HUES64 (cell line): ENCODE measurements at regions not wholly inside any gene's neighbourhood (a gene's known extent, or its start where the extent isn't known, plus 50 kb on each side); places are given as distances from the start of the nearest gene placed in this dataset.

Experiments used
- H3K27ac ChIP-seq: 2 replicates; pipeline ENCODE4 v1.7.0; 2013; ENCODE audit warnings: low read depth, low read length, inconsistent platforms
- H3K27me3 ChIP-seq: 2 replicates; pipeline ENCODE4 v1.6.1; 2013; ENCODE audit warnings: mild to moderate bottlenecking, low read length; ENCODE audit not compliant: insufficient read depth
- H3K36me3 ChIP-seq: 2 replicates; pipeline ENCODE4 v1.6.1; 2013; ENCODE audit warnings: mild to moderate bottlenecking, low read length; ENCODE audit not compliant: insufficient read depth
- H3K4me1 ChIP-seq: 2 replicates; pipeline ENCODE4 v1.6.1; 2013; ENCODE audit warnings: mild to moderate bottlenecking, low read length, moderate library complexity; ENCODE audit not compliant: insufficient read depth
- H3K4me3 ChIP-seq: 2 replicates; pipeline ENCODE4 v1.5.1; 2013; ENCODE audit warnings: mild to moderate bottlenecking, low read length, moderate library complexity
- H3K9ac ChIP-seq: 2 replicates; pipeline ENCODE4 v1.6.1; 2013; ENCODE audit warnings: mild to moderate bottlenecking, low read depth, low read length
- H3K9me3 ChIP-seq: 2 replicates; pipeline ENCODE4 v1.6.1; 2013; ENCODE audit warnings: low read depth, low read length; ENCODE audit not compliant: insufficient read depth
- WGBS: fragments of 150-250, 120-280 bp; methylation state at CpG from one replicate; pipeline ENCODE4 v1.1.7; 2013; ENCODE audit warnings: missing lambda C conversion rate; 5-methylcytosine and 5-hydroxymethylcytosine counted together

- H3K36me3 ChIP-seq, result no peaks in the 10 kb centered on the region
- no peaks in the 10 kb centered on the region for H3K27me3 ChIP-seq
- 100% methylated on average over 1 of the region's 1 CpG for WGBS
- H3K27ac ChIP-seq, result no peak overlapping the region
- H3K4me1 ChIP-seq, result no peaks in the 10 kb centered on the region
- no peaks in the 10 kb centered on the region for H3K9me3 ChIP-seq
- H3K9ac ChIP-seq, result no peak overlapping the region
- no peak overlapping the region for H3K4me3 ChIP-seq
These were observed 511.0 kb upstream of the CDH7 start for GRCh38 chr18:65239787-65240186.

- Histone ChIP-seq H3K9me3 (no peaks in the 10 kb centered on the region), H3K36me3 (no peaks in the 10 kb centered on the region), H3K4me3 (no peak overlapping the region), H3K27me3 (no peaks in the 10 kb centered on the region), H3K9ac (no peak overlapping the region), H3K4me1 (no peaks in the 10 kb centered on the region), H3K27ac (no peak overlapping the region)
- WGBS, result 82% methylated on average over 7 of the region's 7 CpGs
These were observed 514.7 kb upstream of the CDH7 start for GRCh38 chr18:65235966-65236624.

GRCh38 chr18:65230311-65230710, 520.5 kb upstream of the CDH7 start:
- no peak overlapping the region for H3K9ac ChIP-seq
- no peaks in the 10 kb centered on the region for H3K9me3 ChIP-seq
- no peak overlapping the region for H3K4me3 ChIP-seq
- no peak overlapping the region for H3K27ac ChIP-seq
- 97% methylated on average over 4 of the region's 4 CpGs for WGBS
- H3K27me3 ChIP-seq, result no peaks in the 10 kb centered on the region
- no peaks in the 10 kb centered on the region for H3K4me1 ChIP-seq
- H3K36me3 ChIP-seq, result no peaks in the 10 kb centered on the region

DNA sequence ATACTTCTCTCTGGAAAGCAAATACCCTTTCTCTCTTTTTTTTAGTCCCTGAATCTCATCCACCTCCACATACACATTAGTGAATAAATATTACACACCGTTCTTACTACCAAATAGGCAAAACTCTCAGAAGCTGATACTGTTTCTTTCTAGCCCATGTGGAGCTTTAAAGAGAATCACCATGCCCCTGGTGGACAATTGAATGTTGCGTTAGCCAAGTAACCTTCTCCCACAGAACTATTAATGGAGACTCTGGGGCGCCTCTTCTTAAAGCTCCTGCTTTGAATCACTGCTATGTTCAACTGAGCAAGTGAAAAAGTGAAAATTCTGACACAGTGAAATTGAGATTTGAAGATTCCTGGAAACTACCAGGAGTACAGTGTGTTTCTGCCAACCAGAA, 522.8 kb upstream of the CDH7 start:
- Histone ChIP-seq H3K9me3 (no peaks in the 10 kb centered on the region), H3K36me3 (no peaks in the 10 kb centered on the region), H3K4me3 (no peak overlapping the region), H3K27me3 (no peaks in the 10 kb centered on the region), H3K27ac (no peak overlapping the region), H3K9ac (no peak overlapping the region), H3K4me1 (no peaks in the 10 kb centered on the region)
- 95% methylated on average over 3 of the region's 3 CpGs for WGBS

GRCh38 chr18:65221736-65222135, 529.1 kb upstream of the CDH7 start:
- Histone ChIP-seq H3K4me3 (no peak overlapping the region), H3K36me3 (no peaks in the 10 kb centered on the region), H3K4me1 (no peaks in the 10 kb centered on the region), H3K27ac (no peak overlapping the region), H3K9me3 (no peaks in the 10 kb centered on the region), H3K9ac (no peak overlapping the region), H3K27me3 (no peaks in the 10 kb centered on the region)
- WGBS, result no CpG with 5 or more reads among the region's 1 CpG

DNA sequence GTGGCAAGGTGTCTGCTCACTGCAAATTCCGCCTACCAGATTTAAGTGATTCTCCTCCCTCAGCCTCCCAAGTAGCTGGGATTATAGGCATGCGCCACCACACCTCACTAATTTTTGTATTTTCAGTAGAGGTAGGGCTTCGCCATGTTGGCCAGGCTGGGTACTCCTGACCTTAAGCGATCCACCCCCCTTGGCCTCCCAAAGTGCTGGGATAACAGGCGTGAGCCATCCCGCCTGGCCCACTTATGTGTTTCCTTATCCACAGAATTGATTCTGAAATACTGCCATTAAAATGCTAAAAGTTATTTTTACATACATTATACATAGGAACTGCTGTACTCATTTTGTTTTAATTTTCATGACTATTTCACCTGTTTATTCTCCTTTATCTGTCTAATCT, 529.7 kb upstream of the CDH7 start:
- 97% methylated on average over 6 of the region's 6 CpGs for WGBS
- no peak overlapping the region for H3K27ac ChIP-seq
- no peaks in the 10 kb centered on the region for H3K4me1 ChIP-seq
- H3K4me3 ChIP-seq, result no peak overlapping the region
- H3K9me3 ChIP-seq, result no peaks in the 10 kb centered on the region
- H3K27me3 ChIP-seq, result no peaks in the 10 kb centered on the region
- H3K36me3 ChIP-seq, result no peaks in the 10 kb centered on the region
- no peak overlapping the region for H3K9ac ChIP-seq

- no peaks in the 10 kb centered on the region for H3K4me1 ChIP-seq
- no peak overlapping the region for H3K9ac ChIP-seq
- no peak overlapping the region for H3K27ac ChIP-seq
- H3K9me3 ChIP-seq, result no peaks in the 10 kb centered on the region
- 90% methylated on average over 11 of the region's 11 CpGs for WGBS
- H3K27me3 ChIP-seq, result no peaks in the 10 kb centered on the region
- H3K4me3 ChIP-seq, result no peak overlapping the region
- no peaks in the 10 kb centered on the region for H3K36me3 ChIP-seq
These were observed 534.8 kb upstream of the CDH7 start for GRCh38 chr18:65215865-65216466.

DNA sequence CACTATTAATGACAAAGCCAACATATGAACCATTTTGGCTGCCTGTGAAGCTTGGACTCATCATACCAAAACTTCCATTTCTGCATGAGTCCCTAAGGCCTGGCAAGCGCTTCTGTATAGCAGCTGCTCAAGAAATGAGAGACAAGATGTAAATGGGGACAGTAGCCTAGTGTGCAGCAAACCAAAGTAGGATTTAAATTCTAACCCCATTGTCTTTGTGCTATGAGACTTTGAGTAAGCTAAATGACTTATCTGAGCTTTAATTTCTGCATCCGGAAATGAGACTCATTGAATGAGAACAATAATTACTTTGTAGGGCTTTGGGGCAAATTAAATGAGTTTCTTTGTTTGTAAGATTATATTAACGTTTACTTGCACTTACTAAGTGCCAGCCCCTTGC, 536.4 kb upstream of the CDH7 start:
- Histone ChIP-seq H3K27ac (no peak overlapping the region), H3K36me3 (no peaks in the 10 kb centered on the region), H3K9me3 (no peaks in the 10 kb centered on the region), H3K9ac (no peak overlapping the region), H3K27me3 (no peaks in the 10 kb centered on the region), H3K4me3 (no peak overlapping the region), H3K4me1 (no peaks in the 10 kb centered on the region)
- WGBS, result 88% methylated on average over 3 of the region's 3 CpGs

GRCh38 chr18:65206551-65207260, 544.1 kb upstream of the CDH7 start:
- Histone ChIP-seq H3K27me3 (no peaks in the 10 kb centered on the region), H3K4me1 (no peaks in the 10 kb centered on the region), H3K9me3 (no peaks in the 10 kb centered on the region), H3K4me3 (no peak overlapping the region), H3K9ac (no peak overlapping the region), H3K36me3 (no peaks in the 10 kb centered on the region), H3K27ac (no peak overlapping the region)
- WGBS, result 94% methylated on average over 24 of the region's 24 CpGs

DNA sequence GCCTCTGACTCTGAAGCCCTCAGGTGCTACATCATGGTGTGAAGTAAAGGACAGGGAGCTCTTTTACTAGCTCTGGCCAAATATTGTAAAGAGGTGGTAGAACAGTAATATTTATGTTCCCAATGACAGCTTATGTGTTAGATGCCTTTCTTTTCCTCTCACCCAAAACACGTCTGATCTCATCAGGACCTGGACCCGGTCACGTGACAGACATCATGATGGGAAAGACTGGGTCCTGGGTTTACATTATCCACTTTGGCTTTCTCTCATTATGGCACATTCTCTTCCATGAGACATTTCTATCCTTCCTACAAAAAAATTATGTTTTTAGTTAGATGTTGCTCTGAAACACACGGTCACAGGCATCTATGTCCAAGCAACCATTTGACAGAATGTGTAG, 548.7 kb upstream of the CDH7 start:
- H3K4me1 ChIP-seq, result no peaks in the 10 kb centered on the region
- H3K9ac ChIP-seq, result no peak overlapping the region
- no peak overlapping the region for H3K4me3 ChIP-seq
- H3K36me3 ChIP-seq, result no peaks in the 10 kb centered on the region
- no peak overlapping the region for H3K27ac ChIP-seq
- H3K9me3 ChIP-seq, result no peaks in the 10 kb centered on the region
- 96% methylated on average over 4 of the region's 4 CpGs for WGBS
- no peaks in the 10 kb centered on the region for H3K27me3 ChIP-seq

- H3K4me3 ChIP-seq, result no peak overlapping the region
- WGBS, result 100% methylated on average over 2 of the region's 2 CpGs
- no peaks in the 10 kb centered on the region; the same call in 1 of the 2 replicates for H3K9me3 ChIP-seq
- no peak overlapping the region for H3K9ac ChIP-seq
- no peaks in the 10 kb centered on the region for H3K27me3 ChIP-seq
- no peak overlapping the region for H3K27ac ChIP-seq
- H3K36me3 ChIP-seq, result no peaks in the 10 kb centered on the region
- no peaks in the 10 kb centered on the region for H3K4me1 ChIP-seq
These were observed 575.1 kb upstream of the CDH7 start for GRCh38 chr18:65175681-65176080.
